ENCODE measurements at regions not wholly inside any gene's neighbourhood (a gene's known extent, or its start where the extent isn't known, plus 50 kb on each side); places are given as distances from the start of the nearest gene placed in this dataset.

DNA sequence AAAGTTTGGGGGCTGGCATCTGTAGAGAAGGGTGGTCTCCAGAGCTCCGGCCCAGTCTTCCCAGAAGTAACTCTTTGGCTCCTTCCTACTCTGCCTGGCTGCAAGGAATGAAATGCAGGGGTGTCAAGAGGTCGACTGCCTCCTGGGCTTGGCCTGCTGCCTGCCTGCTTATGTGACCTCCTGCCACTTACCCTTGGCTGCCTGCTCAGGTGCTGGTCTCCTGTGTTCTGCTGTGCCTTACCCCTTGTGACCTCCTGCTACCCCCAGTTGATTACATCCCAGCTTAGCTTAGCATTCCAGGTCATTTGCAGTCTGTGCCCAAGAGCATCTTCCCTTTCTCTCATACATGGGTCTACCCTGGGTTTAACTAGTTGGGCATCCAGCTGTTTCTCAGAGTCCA lies 180.2 kb downstream of the PTPN20 start:
- no peak overlapping the region for H3K4me3 ChIP-seq (ENCODE audit: low read depth in 2 of 2, low read length in 2 of 2)
- intact Hi-C loops (cut with micrococcal nuclease; ENCODE audit: unreplicated experiment) = no loop called here
- CTCF ChIA-PET = no interaction called here
- ATAC-seq (no peak), DNase-seq (ENCODE audit: low read depth, low spot score) (no peak)
- H3K9me3 ChIP-seq (ENCODE audit: control insufficient read depth, insufficient read depth, low read depth, low read length) = no peaks in the 10 kb centered on the region
- in situ Hi-C loops (cut with HindIII; ENCODE audit: low pct_unique_long_range_greater_than_20kb, low sequenced_read_pairs) = no loop called here
- BruUV-seq (replicated peaks) = no TSS peak
- H3K4me1 ChIP-seq (ENCODE audit: control insufficient read depth, insufficient read depth, low read length) = no peaks in the 10 kb centered on the region
- POLR2A ChIA-PET = interaction anchor here (0.5 kb wide), 1 partner anchor 50 kb away, joined by 3 read pairs; no protein-coding TSS in a partner anchor
- TF ChIP-seq, protein P1, sequence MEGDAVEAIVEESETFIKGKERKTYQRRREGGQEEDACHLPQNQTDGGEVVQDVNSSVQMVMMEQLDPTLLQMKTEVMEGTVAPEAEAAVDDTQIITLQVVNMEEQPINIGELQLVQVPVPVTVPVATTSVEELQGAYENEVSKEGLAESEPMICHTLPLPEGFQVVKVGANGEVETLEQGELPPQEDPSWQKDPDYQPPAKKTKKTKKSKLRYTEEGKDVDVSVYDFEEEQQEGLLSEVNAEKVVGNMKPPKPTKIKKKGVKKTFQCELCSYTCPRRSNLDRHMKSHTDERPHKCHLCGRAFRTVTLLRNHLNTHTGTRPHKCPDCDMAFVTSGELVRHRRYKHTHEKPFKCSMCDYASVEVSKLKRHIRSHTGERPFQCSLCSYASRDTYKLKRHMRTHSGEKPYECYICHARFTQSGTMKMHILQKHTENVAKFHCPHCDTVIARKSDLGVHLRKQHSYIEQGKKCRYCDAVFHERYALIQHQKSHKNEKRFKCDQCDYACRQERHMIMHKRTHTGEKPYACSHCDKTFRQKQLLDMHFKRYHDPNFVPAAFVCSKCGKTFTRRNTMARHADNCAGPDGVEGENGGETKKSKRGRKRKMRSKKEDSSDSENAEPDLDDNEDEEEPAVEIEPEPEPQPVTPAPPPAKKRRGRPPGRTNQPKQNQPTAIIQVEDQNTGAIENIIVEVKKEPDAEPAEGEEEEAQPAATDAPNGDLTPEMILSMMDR (IDR thresholded peaks at IDR 0.05) = no peak
- TF ChIP-seq TCF7L2 (IDR thresholded peaks at IDR 0.05; ENCODE audit: low read depth, low read length) (no peak), SIN3A (IDR thresholded peaks at IDR 0.05; ENCODE audit: borderline replicate concordance, insufficient read depth, low read depth, low read length) (no peak)
- H3K36me3 ChIP-seq (ENCODE audit: control insufficient read depth, insufficient read depth, low read length) = no peaks in the 10 kb centered on the region
- no peak overlapping the region for H3K27ac ChIP-seq (ENCODE audit: low read length)
- H3K27me3 ChIP-seq (ENCODE audit: control insufficient read depth, insufficient read depth, low read length) = no peaks in the 10 kb centered on the region

DNA sequence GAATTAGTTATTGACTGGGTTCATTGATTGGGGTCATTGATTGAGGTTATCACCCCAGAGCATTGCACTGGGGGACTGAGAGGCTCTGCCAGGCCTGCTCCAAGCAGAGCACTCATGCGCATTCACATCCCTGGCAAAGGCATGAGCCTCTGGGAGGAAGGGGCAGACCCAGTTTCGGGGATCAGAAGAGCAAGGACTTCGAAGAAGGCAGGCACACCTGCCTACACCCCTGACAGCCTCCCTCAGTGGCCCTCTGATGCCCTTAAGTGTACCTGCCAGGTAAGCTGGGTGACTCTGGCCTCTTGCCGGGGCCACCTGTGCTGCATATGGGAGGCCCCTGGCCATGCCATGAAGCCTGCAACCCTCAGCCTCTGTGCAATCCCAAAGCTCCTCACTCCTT lies 181.1 kb downstream of the PTPN20 start:
- Histone ChIP-seq H3K4me3 (ENCODE audit: low read depth in 2 of 2, low read length in 2 of 2) (no peak overlapping the region), H3K27me3 (ENCODE audit: control insufficient read depth, insufficient read depth, low read length) (no peaks in the 10 kb centered on the region), H3K36me3 (ENCODE audit: control insufficient read depth, insufficient read depth, low read length) (no peaks in the 10 kb centered on the region), H3K9me3 (ENCODE audit: control insufficient read depth, insufficient read depth, low read depth, low read length) (no peaks in the 10 kb centered on the region), H3K4me1 (ENCODE audit: control insufficient read depth, insufficient read depth, low read length) (no peaks in the 10 kb centered on the region), H3K27ac (ENCODE audit: low read length) (no peak overlapping the region)
- in situ Hi-C loops (cut with HindIII; ENCODE audit: low pct_unique_long_range_greater_than_20kb, low sequenced_read_pairs) (no loop called here), intact Hi-C loops (cut with micrococcal nuclease; ENCODE audit: unreplicated experiment) (no loop called here)
- ChIA-PET CTCF (no interaction called here), POLR2A (interaction anchor here (0.6 kb wide), 1 partner anchor 62 kb away, joined by 3 read pairs; no protein-coding TSS in a partner anchor)
- no TSS peak for BruUV-seq (replicated peaks)
- TF ChIP-seq SIN3A (IDR thresholded peaks at IDR 0.05; ENCODE audit: borderline replicate concordance, insufficient read depth, low read depth, low read length) = no peak
- TF ChIP-seq, protein P2, sequence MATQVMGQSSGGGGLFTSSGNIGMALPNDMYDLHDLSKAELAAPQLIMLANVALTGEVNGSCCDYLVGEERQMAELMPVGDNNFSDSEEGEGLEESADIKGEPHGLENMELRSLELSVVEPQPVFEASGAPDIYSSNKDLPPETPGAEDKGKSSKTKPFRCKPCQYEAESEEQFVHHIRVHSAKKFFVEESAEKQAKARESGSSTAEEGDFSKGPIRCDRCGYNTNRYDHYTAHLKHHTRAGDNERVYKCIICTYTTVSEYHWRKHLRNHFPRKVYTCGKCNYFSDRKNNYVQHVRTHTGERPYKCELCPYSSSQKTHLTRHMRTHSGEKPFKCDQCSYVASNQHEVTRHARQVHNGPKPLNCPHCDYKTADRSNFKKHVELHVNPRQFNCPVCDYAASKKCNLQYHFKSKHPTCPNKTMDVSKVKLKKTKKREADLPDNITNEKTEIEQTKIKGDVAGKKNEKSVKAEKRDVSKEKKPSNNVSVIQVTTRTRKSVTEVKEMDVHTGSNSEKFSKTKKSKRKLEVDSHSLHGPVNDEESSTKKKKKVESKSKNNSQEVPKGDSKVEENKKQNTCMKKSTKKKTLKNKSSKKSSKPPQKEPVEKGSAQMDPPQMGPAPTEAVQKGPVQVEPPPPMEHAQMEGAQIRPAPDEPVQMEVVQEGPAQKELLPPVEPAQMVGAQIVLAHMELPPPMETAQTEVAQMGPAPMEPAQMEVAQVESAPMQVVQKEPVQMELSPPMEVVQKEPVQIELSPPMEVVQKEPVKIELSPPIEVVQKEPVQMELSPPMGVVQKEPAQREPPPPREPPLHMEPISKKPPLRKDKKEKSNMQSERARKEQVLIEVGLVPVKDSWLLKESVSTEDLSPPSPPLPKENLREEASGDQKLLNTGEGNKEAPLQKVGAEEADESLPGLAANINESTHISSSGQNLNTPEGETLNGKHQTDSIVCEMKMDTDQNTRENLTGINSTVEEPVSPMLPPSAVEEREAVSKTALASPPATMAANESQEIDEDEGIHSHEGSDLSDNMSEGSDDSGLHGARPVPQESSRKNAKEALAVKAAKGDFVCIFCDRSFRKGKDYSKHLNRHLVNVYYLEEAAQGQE (IDR thresholded peaks at IDR 0.05; ENCODE audit: insufficient read depth in 1 of 2, low read depth in 2 of 2, low read length in 1 of 2) = no peak
- TF ChIP-seq, protein P1 (IDR thresholded peaks at IDR 0.05) = no peak
- no peak for TF ChIP-seq TCF7L2 (IDR thresholded peaks at IDR 0.05; ENCODE audit: low read depth, low read length)
- TF ChIP-seq POLR2AphosphoS5 (IDR thresholded peaks at IDR 0.05; ENCODE audit: low read depth, low read length) = no peak
- ATAC-seq = no peak
- no peak for DNase-seq (ENCODE audit: low read depth, low spot score)
